ENCODE measurements at regions not wholly inside any gene's neighbourhood (a gene's known extent, or its start where the extent isn't known, plus 50 kb on each side); places are given as distances from the start of the nearest gene placed in this dataset.
"Not testable (repeated sequence)": the region's sequence is repeated elsewhere in the genome, so short reads cannot be mapped to it uniquely, and the experiment has no call there.

DNA sequence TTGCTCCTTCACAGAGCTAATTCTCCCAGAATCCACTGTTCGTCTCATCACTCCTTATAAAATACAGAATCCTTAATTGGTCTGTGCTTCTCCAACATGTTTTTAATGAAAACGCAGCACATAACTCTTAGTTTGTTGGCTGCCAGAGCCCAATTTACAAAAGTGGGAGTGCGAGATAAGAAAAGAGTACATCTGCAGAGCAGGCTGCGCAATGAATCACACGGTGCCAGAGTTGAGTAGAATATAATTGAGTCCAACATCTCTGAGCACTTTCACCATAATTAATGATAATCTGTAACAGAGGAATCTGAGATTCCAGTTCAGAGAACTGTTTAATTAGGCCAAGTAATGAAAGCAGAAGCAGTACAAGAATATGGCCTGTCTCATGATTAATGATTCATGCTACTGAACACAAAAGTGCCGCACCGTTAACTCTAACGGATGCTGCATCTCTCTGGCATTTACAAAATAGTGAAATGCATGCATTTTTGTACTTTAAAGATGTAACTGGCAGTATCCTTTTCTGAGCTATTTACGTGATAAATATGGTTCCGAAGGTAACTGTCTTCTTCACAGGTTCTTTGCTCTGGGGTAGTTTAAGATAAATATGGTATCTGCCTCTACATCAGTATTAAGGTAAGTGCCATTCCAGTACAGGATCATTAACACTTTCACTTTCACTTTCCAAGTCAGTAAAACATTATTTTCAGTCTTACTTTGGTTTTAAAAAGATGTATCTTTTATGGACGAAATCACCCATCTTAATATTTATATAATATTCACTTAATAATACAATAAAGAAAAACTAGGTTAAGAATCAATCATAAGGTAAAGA, 785.6 kb downstream of the NR4A2 start:
- no peak overlapping the region for H3K27ac Mint-ChIP-seq
- intact Hi-C loops (cut with micrococcal nuclease) = no loop called here
- no peaks in the 10 kb centered on the region for H3K4me1 Mint-ChIP-seq (ENCODE audit: low read depth)
- no peaks in the 10 kb centered on the region for H3K36me3 Mint-ChIP-seq (ENCODE audit: low read depth)
- H3K4me3 Mint-ChIP-seq (ENCODE audit: low read depth) = no peak overlapping the region
- H3K9me3 Mint-ChIP-seq = peaks cover 4% of the 10 kb centered on the region
- H3K27me3 Mint-ChIP-seq (ENCODE audit: low read depth) = no peaks in the 10 kb centered on the region
- DNase-seq (ENCODE audit: low spot score) = no peak

DNA sequence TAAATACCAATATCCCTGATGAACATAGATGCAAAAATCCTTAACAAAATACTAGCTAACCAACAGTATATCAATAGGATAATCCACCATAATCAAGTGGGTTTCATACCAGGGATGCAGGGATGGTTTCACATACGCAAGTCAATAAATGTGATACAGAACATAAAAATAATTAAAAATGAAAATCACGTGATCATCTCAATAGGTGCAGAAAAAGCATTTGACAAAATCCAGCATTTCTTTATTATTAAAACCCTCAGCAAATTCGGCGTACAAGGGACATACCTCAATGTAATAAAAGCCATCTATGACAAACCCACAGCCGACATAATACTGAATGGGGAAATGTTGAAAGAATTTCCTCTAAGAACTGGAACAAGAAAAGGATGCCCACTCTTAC, 793.5 kb downstream of the NR4A2 start:
- H3K27me3 Mint-ChIP-seq (ENCODE audit: low read depth); H3K4me3 Mint-ChIP-seq (ENCODE audit: low read depth); H3K4me1 Mint-ChIP-seq (ENCODE audit: low read depth); DNase-seq (ENCODE audit: low spot score); H3K9me3 Mint-ChIP-seq; intact Hi-C loops (cut with micrococcal nuclease); H3K27ac Mint-ChIP-seq; H3K36me3 Mint-ChIP-seq (ENCODE audit: low read depth): not testable (repeated sequence)

DNA sequence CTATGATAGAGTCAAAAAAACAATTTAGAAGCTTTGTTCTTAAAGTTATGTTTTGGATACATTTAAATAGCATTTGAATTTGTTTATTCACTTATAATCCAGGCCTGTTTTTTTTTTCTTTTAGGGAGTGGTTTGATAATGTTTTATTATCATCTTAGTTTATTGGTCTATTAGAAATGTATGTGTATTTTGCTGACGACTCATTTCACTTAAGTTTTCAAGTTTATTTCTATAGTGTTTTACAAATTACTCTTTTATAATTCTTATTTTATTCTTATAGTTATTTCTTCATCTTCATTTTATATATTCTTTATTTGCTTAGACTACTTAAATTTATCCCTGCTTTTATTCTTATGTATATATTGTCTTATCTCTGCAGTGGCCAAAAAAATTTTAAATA, 804.5 kb downstream of the NR4A2 start:
- Mint-ChIP-seq H3K27me3 (ENCODE audit: low read depth) (no peaks in the 10 kb centered on the region), H3K27ac (no peak overlapping the region), H3K36me3 (ENCODE audit: low read depth) (no peaks in the 10 kb centered on the region), H3K4me3 (ENCODE audit: low read depth) (no peak overlapping the region), H3K9me3 (no peaks in the 10 kb centered on the region), H3K4me1 (ENCODE audit: low read depth) (no peaks in the 10 kb centered on the region)
- intact Hi-C loops (cut with micrococcal nuclease) = no loop called here
- no peak for DNase-seq (ENCODE audit: low spot score)

DNA sequence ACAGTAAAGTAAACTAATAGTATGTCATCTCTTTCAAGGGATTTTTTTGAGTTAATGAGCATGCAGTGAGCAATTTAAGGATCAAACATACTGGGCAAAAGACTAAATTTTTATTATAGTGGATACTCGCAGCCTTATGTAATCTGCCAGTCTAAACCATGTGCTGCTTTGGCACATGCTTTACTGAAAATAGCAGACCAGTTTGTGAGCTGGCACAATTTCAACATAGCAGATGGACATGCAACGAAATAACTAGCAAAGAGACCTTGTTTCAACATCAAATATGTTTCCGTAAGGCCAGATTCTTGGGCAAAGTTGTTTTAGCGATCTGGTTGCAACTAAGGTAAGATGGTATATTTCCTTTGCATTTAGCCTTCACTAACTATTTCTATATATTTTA, 807.3 kb downstream of the NR4A2 start:
- H3K27me3 Mint-ChIP-seq (ENCODE audit: low read depth) = no peaks in the 10 kb centered on the region
- no peaks in the 10 kb centered on the region for H3K4me1 Mint-ChIP-seq (ENCODE audit: low read depth)
- H3K9me3 Mint-ChIP-seq = no peaks in the 10 kb centered on the region
- no peak for DNase-seq (ENCODE audit: low spot score)
- H3K4me3 Mint-ChIP-seq (ENCODE audit: low read depth) = no peak overlapping the region
- H3K27ac Mint-ChIP-seq = no peak overlapping the region
- no peaks in the 10 kb centered on the region for H3K36me3 Mint-ChIP-seq (ENCODE audit: low read depth)
- intact Hi-C loops (cut with micrococcal nuclease) = no loop called here

DNA sequence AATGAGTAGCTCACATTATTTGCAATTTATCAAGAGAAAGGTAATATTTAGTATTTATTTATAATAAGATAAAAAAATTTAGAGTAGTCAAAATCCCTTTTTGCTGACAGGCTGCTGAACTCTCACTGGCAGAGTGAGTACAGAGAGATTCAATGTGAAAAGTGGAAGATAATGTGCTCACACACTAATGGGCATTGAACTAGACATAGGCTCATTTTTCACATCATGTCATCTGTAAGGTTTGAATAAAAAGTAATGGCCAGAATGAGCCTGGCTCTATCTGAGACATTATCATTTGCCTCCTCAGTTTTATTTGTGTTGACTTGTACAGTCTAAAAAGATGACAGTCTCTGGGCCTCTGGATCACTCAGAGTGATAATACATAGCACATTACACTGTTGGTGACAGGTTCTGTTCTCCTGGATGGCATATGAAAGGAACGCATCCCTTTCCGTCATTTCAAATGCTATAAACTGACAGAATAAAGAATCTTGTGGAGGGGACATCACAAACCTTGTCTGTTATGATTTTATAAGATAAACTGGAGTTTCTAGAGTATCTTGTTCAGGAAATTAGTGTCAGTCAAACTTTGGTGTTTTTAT, 812.9 kb downstream of the NR4A2 start:
- no peak overlapping the region for H3K27ac Mint-ChIP-seq
- no peak for DNase-seq (ENCODE audit: low spot score)
- H3K9me3 Mint-ChIP-seq = no peaks in the 10 kb centered on the region

DNA sequence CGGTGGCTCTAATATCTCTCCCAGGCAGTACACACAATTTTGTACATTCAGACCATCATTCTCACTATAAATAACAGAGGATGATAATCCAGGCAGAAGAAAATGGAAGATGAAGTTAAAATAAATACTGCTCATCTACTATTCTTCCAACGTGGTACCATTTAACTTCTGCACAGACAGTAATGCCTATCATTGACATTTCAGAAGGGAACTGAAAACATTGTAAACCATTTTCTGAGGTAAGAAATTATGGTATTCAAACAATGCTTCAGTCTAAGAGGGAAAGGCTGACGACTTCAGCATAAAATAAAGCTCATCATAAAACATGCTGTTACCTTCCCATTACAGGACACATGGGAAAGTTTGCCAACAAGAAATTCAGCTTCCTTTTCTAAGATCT, 814.4 kb downstream of the NR4A2 start:
- H3K4me3 Mint-ChIP-seq (ENCODE audit: low read depth) = no peak overlapping the region
- no peaks in the 10 kb centered on the region for H3K36me3 Mint-ChIP-seq (ENCODE audit: low read depth)
- no peaks in the 10 kb centered on the region for H3K4me1 Mint-ChIP-seq (ENCODE audit: low read depth)
- DNase-seq (ENCODE audit: low spot score) = no peak
- H3K27ac Mint-ChIP-seq = no peak overlapping the region
- no peaks in the 10 kb centered on the region for H3K27me3 Mint-ChIP-seq (ENCODE audit: low read depth)
- intact Hi-C loops (cut with micrococcal nuclease) = no loop called here
- no peaks in the 10 kb centered on the region for H3K9me3 Mint-ChIP-seq

More for the DNA sequence above, 812.9 kb downstream of the NR4A2 start:
- no peaks in the 10 kb centered on the region for H3K27me3 Mint-ChIP-seq (ENCODE audit: low read depth)
- H3K4me3 Mint-ChIP-seq (ENCODE audit: low read depth) = no peak overlapping the region
- no peaks in the 10 kb centered on the region for H3K4me1 Mint-ChIP-seq (ENCODE audit: low read depth)
- intact Hi-C loops (cut with micrococcal nuclease) = no loop called here
- H3K36me3 Mint-ChIP-seq (ENCODE audit: low read depth) = no peaks in the 10 kb centered on the region

DNA sequence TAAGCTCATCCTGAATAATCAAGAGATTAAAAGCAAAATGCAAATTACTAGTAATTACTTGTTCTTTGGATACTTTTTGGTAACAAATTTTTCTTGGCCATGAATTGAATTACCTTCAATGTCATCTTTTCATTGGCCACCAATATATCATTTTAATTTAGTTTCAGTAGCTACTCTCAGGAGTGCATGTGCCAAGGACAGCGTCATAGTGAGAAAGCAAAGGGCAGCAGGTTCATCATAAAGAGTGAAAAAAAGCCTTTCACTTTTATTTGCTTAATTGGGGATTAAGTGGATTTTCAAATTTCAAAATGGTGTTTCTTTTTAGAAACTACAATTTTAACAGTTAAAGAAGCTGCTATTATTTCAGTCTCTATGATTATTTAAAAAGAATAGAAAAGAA, 815.2 kb downstream of the NR4A2 start:
- Mint-ChIP-seq H3K4me3 (ENCODE audit: low read depth) (no peak overlapping the region), H3K27me3 (ENCODE audit: low read depth) (no peaks in the 10 kb centered on the region), H3K27ac (no peak overlapping the region), H3K9me3 (no peaks in the 10 kb centered on the region), H3K36me3 (ENCODE audit: low read depth) (no peaks in the 10 kb centered on the region), H3K4me1 (ENCODE audit: low read depth) (no peaks in the 10 kb centered on the region)
- no peak for DNase-seq (ENCODE audit: low spot score)
- intact Hi-C loops (cut with micrococcal nuclease) = no loop called here

DNA sequence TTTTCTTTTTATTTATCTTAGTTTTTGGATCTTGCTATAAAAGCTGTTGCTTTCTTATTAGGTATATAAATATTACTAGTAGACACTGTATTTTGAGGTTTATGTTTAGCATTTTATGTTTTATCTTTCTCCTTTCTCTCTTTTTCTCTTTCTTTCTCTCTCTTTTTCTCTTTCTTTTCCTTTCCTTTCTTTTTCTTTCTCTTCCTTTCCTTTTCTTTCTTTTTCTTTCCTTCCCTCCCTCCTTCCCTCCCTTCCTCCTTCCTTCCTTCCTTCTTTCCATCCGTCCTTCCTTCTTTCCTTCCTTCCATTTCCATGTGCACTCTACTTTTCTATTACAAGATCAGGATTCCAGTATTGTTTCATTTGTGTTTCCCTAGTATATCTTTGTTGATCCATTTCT, 814.8 kb downstream of the KCNJ3 start:
- no peak overlapping the region for H3K27ac Mint-ChIP-seq
- H3K4me1 Mint-ChIP-seq (ENCODE audit: low read depth) = no peaks in the 10 kb centered on the region
- DNase-seq (ENCODE audit: low spot score) = no peak
- H3K27me3 Mint-ChIP-seq (ENCODE audit: low read depth) = no peaks in the 10 kb centered on the region
- H3K9me3 Mint-ChIP-seq = no peaks in the 10 kb centered on the region
- H3K4me3 Mint-ChIP-seq (ENCODE audit: low read depth) = no peak overlapping the region
- no peaks in the 10 kb centered on the region for H3K36me3 Mint-ChIP-seq (ENCODE audit: low read depth)
- intact Hi-C loops (cut with micrococcal nuclease) = no loop called here

DNA sequence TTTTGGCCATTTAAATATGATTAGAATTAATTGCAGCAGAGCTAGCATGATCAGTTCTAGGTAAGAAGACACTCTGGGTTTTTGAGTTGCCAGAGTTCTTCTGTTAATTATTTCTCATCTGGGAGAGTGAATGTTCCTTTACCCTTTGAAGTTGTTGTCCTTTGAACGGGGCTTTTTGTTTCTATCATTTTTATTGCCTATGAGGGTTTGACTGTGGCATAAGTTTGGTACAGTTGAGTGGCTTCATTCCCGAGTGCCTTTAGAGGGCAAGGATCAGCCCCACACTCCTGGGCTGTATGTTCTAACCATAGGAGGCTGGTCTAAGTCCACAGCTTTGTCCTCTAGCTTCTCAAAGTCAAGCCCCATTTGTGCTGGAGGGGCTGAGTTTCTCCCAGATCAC, 804.3 kb downstream of the KCNJ3 start:
- intact Hi-C loops (cut with micrococcal nuclease) = no loop called here
- Mint-ChIP-seq H3K27ac (no peak overlapping the region), H3K9me3 (peaks cover 9% of the 10 kb centered on the region), H3K36me3 (ENCODE audit: low read depth) (no peaks in the 10 kb centered on the region), H3K4me1 (ENCODE audit: low read depth) (no peaks in the 10 kb centered on the region), H3K4me3 (ENCODE audit: low read depth) (no peak overlapping the region), H3K27me3 (ENCODE audit: low read depth) (no peaks in the 10 kb centered on the region)
- DNase-seq (ENCODE audit: low spot score) = no peak

DNA sequence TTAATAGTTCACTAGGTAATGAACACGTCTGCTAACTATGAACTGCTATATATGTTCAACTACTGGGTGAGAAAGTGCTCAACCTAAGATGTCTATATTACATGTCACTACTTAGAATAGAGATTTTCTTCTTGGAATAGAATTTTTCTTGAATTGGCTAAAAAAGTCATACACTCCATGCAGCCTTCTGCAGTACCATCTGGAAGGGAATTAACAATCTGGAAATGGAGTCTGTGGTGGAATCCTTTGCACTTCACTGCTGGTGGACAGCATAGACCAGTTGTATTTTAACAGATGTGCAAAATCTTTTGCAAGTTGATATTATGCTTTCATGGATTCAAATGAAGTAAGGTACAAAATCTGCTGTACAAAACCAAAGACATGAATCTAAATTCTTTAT, 799.6 kb downstream of the KCNJ3 start:
- H3K4me3 Mint-ChIP-seq (ENCODE audit: low read depth) = no peak overlapping the region
- no peaks in the 10 kb centered on the region for H3K4me1 Mint-ChIP-seq (ENCODE audit: low read depth)
- H3K9me3 Mint-ChIP-seq = peaks cover 7% of the 10 kb centered on the region
- intact Hi-C loops (cut with micrococcal nuclease) = no loop called here
- H3K27ac Mint-ChIP-seq = no peak overlapping the region
- no peaks in the 10 kb centered on the region for H3K36me3 Mint-ChIP-seq (ENCODE audit: low read depth)
- H3K27me3 Mint-ChIP-seq (ENCODE audit: low read depth) = no peaks in the 10 kb centered on the region
- no peak for DNase-seq (ENCODE audit: low spot score)

DNA sequence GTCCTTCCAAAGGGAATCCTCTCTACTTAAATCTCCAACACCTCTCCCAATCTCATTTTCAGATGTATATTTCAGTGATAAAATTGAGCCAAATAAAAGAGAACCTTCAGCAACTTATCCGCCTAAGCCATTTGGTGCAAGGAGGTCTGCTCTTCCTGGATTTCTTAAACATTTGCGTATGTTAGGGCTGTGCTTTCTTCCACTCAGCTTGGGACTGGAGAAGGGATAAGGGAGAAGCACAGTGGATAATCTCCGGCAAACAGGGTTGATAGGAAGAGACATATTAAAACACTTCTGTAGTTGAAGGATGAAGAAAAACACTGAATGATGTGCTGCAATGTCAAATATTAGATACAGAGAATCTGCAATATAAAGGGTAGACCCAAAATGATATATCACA, 796.2 kb downstream of the KCNJ3 start:
- no peaks in the 10 kb centered on the region for H3K36me3 Mint-ChIP-seq (ENCODE audit: low read depth)
- intact Hi-C loops (cut with micrococcal nuclease) = no loop called here
- no peak for DNase-seq (ENCODE audit: low spot score)
- H3K27me3 Mint-ChIP-seq (ENCODE audit: low read depth) = no peaks in the 10 kb centered on the region
- H3K4me3 Mint-ChIP-seq (ENCODE audit: low read depth) = no peak overlapping the region
- no peaks in the 10 kb centered on the region for H3K4me1 Mint-ChIP-seq (ENCODE audit: low read depth)
- H3K27ac Mint-ChIP-seq = no peak overlapping the region
- H3K9me3 Mint-ChIP-seq = peaks cover 4% of the 10 kb centered on the region

DNA sequence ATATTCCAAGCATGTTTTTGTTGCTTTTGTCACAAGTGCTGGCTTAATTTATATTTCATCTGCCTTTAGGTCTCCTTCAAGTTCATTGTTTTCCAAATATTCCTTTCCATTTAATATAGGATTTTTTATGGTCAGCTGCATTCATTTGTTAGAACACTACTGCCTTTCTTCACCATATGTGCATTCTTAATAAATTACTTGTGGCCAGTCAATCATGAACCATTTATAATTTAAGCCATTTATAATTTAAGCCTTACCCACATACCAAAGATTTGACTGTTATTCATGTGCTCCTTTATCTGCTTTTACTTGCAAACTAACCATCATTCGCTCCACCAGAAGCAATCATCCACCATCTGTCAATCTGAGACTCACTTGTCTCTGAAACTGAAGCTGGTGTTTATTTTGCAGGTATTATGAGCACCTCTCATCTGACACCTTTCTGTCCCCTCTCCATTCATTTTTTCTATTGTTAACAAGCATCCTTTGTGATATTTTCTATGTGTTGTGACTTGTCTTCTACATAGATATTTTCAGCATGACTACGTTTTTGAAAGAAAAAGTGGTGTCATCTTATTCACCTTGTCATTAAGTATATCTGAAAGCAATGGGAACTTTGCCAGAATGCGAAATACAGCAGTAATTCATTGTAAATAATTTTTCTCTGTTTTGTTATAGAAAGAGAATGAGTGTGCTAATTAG, 786.8 kb downstream of the KCNJ3 start:
- Mint-ChIP-seq H3K9me3 (no peaks in the 10 kb centered on the region), H3K36me3 (ENCODE audit: low read depth) (no peaks in the 10 kb centered on the region), H3K4me3 (ENCODE audit: low read depth) (no peak overlapping the region), H3K27me3 (ENCODE audit: low read depth) (no peaks in the 10 kb centered on the region), H3K4me1 (ENCODE audit: low read depth) (no peaks in the 10 kb centered on the region), H3K27ac (no peak overlapping the region)
- no peak for DNase-seq (ENCODE audit: low spot score)
- intact Hi-C loops (cut with micrococcal nuclease) = no loop called here

DNA sequence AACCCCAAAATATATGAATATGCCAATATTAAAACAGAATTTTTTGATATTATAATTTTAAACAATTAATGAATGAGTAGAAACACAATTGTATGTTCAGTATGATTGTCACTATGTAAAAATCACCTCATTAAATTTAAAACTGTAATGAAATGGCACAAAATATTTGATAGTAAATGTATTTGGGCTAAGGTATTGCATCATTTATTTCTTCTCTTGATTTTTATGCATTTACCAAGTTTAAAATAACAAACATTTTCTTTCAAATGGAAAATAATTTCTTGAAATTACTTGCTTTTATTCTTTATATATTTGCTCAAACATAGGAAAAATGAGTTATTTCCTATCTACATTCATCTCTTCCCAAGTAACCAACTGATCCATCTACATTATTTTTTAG, 782.6 kb downstream of the KCNJ3 start:
- Mint-ChIP-seq H3K4me3 (ENCODE audit: low read depth) (no peak overlapping the region), H3K27ac (no peak overlapping the region), H3K36me3 (ENCODE audit: low read depth) (no peaks in the 10 kb centered on the region), H3K27me3 (ENCODE audit: low read depth) (no peaks in the 10 kb centered on the region), H3K4me1 (ENCODE audit: low read depth) (no peaks in the 10 kb centered on the region), H3K9me3 (peaks cover 6% of the 10 kb centered on the region)
- intact Hi-C loops (cut with micrococcal nuclease) = no loop called here
- no peak for DNase-seq (ENCODE audit: low spot score)
